BE2C (cell line): ENCODE measurements at regions not wholly inside any gene's neighbourhood (a gene's known extent, or its start where the extent isn't known, plus 50 kb on each side); places are given as distances from the start of the nearest gene placed in this dataset.
"Not testable (repeated sequence)": the region's sequence is repeated elsewhere in the genome, so short reads cannot be mapped to it uniquely, and the experiment has no call there.

Experiments used
- DNase-seq: peaks from one replicate; pipeline ENCODE4 v3.0.0-alpha.2; 2020
- H3K27me3 ChIP-seq: fragments of 250-450 bp; sonication (Bioruptor Pico); 2 replicates; pipeline ENCODE4 v1.5.1; 2020; ENCODE audit warnings: mild to moderate bottlenecking
- H3K36me3 ChIP-seq: fragments of 250-450 bp; sonication (Bioruptor Pico); 2 replicates; pipeline ENCODE4 v1.5.1; 2020; ENCODE audit warnings: mild to moderate bottlenecking
- H3K4me1 ChIP-seq: fragments of 250-450 bp; sonication (Bioruptor Pico); 2 replicates; pipeline ENCODE4 v1.5.1; 2020
- H3K4me3 ChIP-seq: 2 replicates; pipeline ENCODE4 v1.5.1; 2011; ENCODE audit warnings: low read depth, low read length
- H3K9me3 ChIP-seq: fragments of 250-450 bp; sonication (Bioruptor Pico); 2 replicates; pipeline ENCODE4 v1.5.1; 2020
- TF ChIP-seq, protein P1 (sequence below): IDR thresholded peaks from 2 replicates; pipeline ENCODE4 v1.5.1; 2012; ENCODE audit warnings: mild to moderate bottlenecking, low read depth, low read length

DNA sequence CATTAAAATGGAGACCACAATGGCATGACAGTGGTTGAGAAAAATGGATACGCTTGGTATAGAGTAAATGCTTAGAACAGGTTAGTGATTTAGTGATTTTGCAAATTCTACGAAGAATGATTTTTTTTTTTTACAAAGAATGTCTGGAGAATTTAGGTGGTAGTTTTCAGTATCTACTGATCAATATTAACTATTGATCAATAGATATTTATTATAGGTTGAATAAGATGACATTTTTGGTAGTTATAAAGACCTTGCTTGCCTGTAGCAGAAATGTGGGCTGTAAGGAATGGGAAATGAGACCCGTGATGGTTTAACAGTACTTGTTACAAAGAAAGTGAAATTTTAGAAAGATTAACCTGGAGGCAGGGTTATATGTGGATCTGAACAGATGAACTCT is 137.5 kb downstream of the NR2F2 start:
- H3K36me3 ChIP-seq, result no peaks in the 10 kb centered on the region
- no peaks in the 10 kb centered on the region for H3K4me1 ChIP-seq
- no peaks in the 10 kb centered on the region for H3K9me3 ChIP-seq
- peaks cover 62% of the 10 kb centered on the region for H3K27me3 ChIP-seq
- TF ChIP-seq, protein P1, sequence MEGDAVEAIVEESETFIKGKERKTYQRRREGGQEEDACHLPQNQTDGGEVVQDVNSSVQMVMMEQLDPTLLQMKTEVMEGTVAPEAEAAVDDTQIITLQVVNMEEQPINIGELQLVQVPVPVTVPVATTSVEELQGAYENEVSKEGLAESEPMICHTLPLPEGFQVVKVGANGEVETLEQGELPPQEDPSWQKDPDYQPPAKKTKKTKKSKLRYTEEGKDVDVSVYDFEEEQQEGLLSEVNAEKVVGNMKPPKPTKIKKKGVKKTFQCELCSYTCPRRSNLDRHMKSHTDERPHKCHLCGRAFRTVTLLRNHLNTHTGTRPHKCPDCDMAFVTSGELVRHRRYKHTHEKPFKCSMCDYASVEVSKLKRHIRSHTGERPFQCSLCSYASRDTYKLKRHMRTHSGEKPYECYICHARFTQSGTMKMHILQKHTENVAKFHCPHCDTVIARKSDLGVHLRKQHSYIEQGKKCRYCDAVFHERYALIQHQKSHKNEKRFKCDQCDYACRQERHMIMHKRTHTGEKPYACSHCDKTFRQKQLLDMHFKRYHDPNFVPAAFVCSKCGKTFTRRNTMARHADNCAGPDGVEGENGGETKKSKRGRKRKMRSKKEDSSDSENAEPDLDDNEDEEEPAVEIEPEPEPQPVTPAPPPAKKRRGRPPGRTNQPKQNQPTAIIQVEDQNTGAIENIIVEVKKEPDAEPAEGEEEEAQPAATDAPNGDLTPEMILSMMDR, result no peak
- DNase-seq, result no peak
- no peak overlapping the region for H3K4me3 ChIP-seq

DNA sequence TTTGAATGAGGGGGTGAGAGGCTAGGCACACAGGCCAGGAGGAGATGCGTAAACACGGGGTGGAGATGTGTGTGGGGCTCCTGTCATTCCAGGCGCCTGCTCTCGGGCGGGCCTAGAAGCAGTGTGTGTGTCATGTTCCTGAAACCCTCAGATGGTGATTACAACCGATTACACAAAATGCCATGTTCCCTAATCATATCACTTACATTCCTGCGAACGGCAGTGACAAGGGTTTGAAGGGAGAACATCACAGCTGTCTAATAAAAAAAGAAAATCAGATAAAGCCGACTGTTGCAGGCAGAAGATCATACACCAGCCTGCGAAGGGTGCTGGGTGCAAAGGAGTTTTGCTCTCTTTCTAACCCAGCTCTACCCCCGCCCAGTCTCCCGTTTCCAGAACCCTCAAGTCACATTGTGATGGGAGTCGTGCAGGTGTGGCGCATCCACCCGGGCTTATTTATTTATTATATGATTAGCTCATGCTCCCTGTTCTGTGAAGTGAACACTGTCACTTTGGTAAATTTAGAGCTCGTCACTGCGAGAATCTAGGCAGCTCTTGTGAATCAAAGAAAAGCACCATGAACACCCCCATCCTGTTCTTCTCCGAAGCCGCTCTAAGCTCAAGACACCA is 140.3 kb downstream of the NR2F2 start:
- Histone ChIP-seq H3K4me3 (no peak overlapping the region), H3K36me3 (no peaks in the 10 kb centered on the region), H3K27me3 (peaks cover 46% of the 10 kb centered on the region), H3K9me3 (no peaks in the 10 kb centered on the region), H3K4me1 (no peaks in the 10 kb centered on the region)
- DNase-seq, result no peak
- TF ChIP-seq, protein P1, result no peak

DNA sequence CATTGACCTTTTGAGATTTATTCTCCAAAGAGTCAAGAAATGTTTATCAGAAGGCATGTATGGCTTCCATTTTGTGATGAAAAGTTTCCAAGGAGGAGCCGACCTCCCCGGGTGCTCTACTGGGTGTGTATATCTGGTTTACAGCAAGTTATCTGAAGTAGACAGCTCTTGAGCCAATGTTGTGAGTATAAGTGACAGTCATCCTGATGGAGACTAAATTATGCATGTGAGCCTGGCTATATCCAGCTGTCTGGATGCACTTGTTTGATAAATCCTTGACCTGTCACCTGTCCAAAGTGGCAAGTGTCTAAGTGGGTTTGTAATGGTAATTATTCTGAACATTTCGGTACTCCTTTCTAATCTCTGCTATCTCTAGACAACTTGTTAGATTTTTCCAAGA is 142.2 kb downstream of the NR2F2 start:
- Histone ChIP-seq H3K36me3 (no peaks in the 10 kb centered on the region), H3K9me3 (no peaks in the 10 kb centered on the region), H3K27me3 (peaks cover 41% of the 10 kb centered on the region), H3K4me3 (no peak overlapping the region), H3K4me1 (no peaks in the 10 kb centered on the region)
- DNase-seq, result no peak
- TF ChIP-seq, protein P1, result no peak

DNA sequence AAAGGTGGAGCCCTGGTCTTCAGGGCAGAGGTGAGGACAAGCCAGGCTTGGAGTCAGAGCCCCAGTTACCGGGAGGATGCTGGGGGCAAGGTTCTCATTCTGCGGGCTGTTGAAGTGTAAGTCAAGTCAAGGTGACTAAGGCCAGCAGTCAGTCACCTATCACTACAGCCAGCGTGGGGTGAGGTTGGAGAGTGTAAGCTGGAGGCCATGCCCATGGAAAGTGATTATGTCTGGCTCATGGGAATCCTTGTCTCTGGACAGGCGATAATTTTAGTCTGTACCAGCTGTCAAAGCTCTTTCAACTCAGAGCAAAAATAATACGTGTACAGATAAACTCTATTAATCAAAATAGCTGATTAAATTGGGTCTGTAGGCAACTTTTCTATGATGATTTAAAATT is 143.1 kb downstream of the NR2F2 start:
- no peak for DNase-seq
- TF ChIP-seq, protein P1, result no peak

DNA sequence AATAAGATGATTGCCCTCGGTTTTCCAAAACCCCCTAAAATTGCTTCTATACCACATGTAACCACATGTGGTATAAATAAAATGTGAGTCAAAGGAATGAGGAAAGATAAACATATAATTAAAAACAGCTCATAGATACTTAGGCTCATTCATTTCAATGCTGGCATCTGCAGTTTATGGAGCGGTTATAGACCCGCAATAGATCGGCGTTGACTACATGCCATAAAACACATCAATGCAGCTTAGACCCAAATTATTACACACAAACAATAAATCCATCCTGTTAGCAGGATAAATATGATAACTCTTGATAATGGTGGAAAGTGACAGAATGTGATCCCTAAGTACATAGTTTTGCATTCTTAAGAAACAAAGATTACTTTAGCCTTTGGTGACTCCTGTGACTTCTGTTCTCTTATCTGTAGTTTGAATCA is 143.7 kb downstream of the NR2F2 start:
- Histone ChIP-seq H3K36me3 (no peaks in the 10 kb centered on the region), H3K9me3 (no peaks in the 10 kb centered on the region), H3K4me1 (no peaks in the 10 kb centered on the region), H3K27me3 (peaks cover 40% of the 10 kb centered on the region), H3K4me3 (no peak overlapping the region)
- no peak for DNase-seq
- TF ChIP-seq, protein P1, result no peak

More for the DNA sequence above, 143.1 kb downstream of the NR2F2 start:
- Histone ChIP-seq H3K36me3 (no peaks in the 10 kb centered on the region), H3K27me3 (peaks cover 41% of the 10 kb centered on the region), H3K4me1 (no peaks in the 10 kb centered on the region), H3K4me3 (no peak overlapping the region), H3K9me3 (no peaks in the 10 kb centered on the region)

DNA sequence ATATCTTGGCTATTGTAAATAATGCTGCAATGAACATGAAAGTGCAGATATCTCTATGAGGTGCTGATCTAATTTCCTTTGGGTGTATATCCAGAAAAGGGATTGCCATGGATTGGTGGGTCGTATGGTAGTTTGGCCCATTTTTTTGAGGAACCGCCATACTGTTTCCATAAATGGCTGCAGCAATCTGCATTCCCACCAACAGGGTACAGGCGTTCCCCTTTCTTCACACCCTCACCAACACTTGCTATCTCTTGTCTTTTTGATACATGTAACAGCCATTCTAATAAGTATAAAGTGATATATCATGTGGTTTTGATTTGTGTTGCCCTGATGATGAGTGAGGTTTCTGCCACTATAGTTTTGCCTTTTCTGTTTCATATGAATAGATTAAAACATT is 146.7 kb downstream of the NR2F2 start:
- DNase-seq, result no peak
- peaks cover 15% of the 10 kb centered on the region for H3K27me3 ChIP-seq
- H3K4me1 ChIP-seq, result no peaks in the 10 kb centered on the region
- H3K9me3 ChIP-seq, result no peaks in the 10 kb centered on the region
- H3K4me3 ChIP-seq, result no peak overlapping the region
- no peaks in the 10 kb centered on the region for H3K36me3 ChIP-seq
- TF ChIP-seq, protein P1, result peak; percentile 11; the same call in 1 of the 2 replicates

DNA sequence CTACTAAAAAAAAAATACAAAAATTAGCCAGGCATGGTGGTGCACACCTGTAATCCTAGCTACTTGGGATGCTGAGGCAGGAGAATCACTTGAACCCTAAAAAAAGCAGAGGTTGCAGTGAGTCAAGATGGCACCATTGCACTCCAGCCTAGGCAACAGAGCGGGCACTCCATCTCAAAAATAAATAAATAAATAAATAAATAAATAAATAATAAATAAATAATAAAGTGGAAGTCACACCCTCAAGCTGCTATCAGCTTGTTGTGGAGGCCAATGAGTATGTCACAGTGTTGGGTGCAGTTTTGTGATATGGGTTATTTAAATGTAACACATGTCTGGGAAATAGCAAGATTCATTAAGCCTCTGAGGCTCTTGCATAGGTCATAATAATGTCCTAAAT is 153.9 kb downstream of the NR2F2 start:
- H3K27me3 ChIP-seq, result peaks cover 36% of the 10 kb centered on the region
- not testable (repeated sequence) for DNase-seq, H3K9me3 ChIP-seq, H3K4me3 ChIP-seq, H3K4me1 ChIP-seq, H3K36me3 ChIP-seq
